ENCODE measurements at regions not wholly inside any gene's neighbourhood (a gene's known extent, or its start where the extent isn't known, plus 50 kb on each side); places are given as distances from the start of the nearest gene placed in this dataset.

DNA sequence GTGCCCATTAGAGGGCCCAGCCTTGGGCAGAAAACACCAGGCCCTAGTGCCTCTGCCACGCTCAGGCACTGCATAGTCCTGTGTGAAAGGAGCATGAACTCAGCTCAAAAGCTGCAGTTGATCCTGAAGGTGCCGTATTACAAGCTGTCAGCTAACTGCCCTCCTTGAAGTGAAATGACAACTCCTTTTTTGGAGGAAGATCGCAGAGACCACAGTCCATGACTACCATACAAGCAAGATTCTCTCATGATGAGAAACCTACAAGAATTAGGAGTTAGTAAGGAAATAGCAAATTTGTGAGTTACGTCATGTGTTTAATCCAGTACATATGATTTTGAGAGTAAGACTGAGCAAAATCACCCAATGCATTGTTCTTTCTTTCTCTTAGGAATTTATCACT, 513.9 kb upstream of the NR2F2 start:
- DNase-seq (ENCODE audit: low read depth in 2 of 2) = no peak

DNA sequence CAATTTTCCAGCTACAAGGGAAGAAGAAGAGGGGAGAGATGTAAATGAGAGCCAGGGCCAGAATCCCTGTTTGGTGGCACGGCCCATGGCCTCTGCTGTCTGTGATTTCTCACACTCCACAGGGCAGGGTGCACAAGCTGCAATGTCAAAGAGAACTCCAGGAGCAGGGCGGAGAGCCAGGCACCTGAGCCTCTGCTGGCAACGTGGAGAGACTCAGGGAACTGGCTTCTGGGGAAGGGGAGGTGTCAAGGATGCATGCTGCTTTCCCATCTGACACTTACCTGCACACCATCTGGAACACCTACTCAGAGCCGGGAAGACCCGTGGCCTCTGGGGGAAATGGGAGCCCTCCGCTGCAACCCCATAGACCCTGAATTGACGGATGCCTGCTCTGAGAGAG, 507.5 kb upstream of the NR2F2 start:
- no peak for DNase-seq (ENCODE audit: low read depth in 2 of 2)

DNA sequence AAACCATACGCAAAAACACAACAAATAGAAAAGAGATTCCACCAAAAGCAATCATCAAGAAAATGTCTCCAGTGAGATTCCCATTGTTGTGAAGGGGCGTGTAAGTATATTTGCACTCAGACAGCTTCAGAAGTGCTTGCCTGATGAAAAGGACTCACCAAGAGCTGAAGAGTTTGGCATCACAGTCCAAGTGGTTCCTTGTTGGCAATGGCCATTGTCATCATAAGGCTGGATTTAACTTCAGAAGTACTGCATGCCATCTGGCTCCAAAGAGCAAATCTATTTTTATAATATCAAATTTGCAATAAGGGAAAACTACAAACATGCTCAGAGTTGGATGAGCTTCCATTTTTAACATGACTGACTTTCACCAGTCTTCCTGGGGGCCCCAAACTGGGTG, 505.3 kb upstream of the NR2F2 start:
- no peak for DNase-seq (ENCODE audit: low read depth in 2 of 2)

DNA sequence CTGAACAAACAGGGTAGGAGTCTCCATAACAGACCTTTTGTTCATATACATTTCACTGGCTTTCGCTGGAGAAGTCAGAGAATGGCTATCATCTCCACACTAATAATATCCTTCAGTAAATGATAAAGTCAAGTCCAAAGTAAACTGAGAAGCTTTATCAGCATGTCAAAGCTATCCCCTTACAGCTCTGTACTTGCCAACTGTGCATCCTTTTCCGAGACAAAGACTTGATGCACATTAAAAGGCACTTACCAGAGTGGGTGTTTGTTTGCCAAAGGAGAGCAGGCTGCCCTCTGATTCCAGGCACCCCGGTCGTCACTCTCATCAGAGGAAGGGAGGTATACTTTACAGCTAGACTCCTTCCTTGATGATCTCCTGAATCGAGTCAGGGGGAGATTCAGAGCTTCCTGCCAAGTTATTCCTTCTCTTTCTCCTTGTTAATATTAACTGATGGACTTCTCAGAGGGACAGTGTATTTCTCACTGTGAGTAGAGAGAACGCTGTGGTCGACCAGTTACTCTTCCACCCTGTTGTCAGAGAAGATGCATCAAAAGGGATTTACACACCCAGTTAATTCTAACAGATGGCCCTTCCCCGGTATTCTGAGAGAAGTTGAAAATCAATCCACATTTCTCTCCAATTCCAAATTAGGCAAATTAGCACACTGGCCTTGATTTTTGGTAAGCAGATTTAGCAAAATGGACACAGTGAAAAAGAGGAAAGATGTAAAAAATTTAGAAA, 504.7 kb upstream of the NR2F2 start:
- DNase-seq (ENCODE audit: low read depth in 2 of 2) = no peak

DNA sequence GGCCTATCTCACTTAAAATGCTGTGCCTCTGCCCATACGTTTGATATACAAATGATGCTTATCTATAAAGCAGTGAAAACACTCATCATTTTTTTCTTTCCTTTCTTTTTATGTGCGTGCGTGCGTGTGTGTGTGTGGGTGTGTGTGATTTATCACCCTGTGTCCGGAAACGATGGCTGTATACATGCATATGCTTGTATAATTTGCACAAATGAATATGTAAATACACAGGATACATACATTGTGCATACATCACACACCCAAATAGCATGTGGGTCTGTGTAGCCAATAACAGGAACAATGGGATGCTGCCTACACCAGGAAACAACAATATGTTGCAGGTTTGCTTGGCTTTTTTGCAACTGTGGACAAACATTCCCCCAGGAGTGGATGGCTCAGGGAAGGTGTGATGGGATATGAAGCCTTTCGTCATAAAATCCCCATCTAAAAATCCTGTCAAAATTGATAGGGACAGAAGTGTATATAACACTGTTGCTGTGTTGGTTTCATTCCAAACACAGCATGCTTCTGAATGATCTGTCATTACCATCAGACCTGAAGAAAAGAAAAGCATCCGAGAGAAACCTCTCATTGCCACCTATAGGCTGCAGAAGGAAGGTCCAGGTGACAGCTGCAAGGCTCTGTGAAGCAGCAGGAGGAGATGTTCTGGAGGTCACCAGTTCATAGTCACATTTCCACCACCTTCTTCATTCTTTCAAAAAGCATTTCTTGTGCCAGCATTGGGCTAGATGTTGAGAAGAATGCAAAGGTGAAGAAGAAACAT, 503.9 kb upstream of the NR2F2 start:
- no peak for DNase-seq (ENCODE audit: low read depth in 2 of 2)

DNA sequence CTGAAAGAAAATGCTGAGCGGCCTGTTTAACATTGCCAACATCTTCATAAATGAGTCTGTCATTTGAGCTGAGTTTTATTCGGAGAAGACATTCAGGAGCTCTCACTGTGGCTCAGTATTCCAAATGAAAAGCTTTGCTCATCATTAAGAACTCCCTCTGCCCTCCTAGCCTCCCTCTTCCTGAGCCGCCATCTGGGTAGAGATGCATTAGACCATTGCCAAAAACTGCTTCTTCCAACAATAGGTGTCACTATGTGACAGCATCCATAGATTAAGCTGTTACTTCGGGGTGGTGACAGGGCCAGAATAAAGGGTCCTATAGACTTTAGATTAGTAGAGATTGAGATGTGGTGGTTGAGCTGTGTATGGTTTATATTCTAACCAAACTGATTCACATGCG, 501.4 kb upstream of the NR2F2 start:
- no peak for DNase-seq (ENCODE audit: low read depth in 2 of 2)

DNA sequence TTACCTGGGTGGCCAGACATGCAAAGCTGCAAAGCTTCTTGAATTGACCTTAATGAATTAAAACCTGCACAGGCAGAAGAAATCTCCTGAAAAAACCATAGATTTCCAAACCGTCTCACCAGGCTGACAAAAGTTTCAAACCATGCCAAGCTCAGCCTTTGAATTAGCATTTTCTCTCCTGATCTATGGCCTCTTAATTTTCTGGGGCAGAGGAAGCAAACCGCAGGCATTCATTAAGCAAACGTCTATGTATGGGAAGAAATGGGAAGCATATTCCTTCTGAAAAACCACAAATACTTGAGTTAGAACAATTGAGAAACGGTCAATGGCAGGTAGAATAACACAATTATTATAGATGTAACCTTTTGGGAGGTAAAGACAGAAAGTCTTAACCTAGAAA, 500.2 kb upstream of the NR2F2 start:
- DNase-seq (ENCODE audit: low read depth in 2 of 2) = no peak

DNA sequence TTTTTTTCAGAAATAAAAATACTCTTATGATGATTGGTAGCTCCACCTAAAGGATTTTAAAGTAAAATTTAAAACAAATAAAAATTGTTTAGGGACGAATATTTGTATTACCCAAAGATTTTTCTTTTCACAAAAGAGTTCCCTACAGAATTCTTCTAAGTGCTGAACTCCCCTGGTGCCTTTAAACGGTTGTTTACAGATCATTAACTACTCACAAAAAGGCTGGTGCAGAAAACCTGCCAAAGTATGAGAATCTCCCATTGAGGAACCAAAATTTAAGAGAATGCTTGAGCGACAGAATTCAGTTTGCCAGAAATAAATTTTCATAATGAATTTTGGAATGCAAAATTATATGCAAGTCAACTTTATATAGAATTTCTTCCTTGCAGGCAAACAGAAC, 497.8 kb upstream of the NR2F2 start:
- DNase-seq (ENCODE audit: low read depth in 2 of 2) = no peak

DNA sequence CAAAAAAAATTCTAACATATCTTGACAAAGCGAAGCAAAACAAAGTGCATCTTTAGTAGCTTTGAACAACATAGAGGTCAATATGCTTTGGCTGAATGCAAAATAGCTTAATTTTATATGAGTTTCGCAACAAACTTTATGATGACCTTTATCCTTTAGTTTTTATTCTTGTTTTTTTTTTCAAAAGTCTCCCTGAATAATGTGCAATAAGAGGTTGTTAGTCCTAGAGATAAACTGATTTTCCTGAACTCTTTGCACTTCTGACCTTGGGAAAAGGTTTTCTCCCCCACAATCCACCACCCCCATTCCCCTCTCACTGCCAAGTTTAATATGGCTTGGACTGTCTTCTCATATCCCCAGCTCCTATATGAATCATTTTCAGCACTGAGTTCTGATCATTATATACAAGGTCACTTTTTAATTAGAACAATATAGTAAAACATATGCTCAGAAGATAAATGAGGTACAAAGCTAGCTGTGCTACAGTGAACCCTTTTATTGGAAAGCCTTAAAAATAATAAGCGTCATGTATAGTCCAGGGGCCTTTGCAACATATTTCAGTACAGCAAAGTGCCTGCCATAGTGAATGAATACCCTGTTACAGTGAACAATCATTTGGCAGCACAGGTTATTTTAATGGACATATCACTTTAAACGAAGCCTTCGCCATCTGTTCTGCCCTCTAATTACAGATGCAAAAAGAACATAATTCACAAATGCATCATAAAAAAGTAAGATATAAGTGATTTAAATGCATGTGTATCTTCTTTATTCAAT, 496.3 kb upstream of the NR2F2 start:
- DNase-seq (ENCODE audit: low read depth in 2 of 2) = no peak

DNA sequence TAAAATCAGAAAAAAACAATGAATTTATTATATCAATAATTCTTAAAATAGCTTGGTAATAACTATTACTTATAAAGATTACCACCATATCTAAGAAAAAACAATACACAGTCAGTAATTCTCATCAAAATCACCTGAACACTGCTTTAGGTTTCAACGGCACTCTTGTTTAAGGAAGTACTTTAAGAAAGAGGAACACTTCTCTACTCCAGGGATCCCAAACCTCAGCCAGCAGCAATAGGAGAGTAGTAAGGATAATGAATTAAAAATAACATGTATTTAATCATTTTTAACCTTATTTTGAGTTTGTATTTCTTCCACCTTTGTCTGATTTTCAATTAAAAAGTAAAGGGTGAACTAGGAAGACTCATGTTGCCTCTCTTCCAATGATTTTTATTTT, 494.0 kb upstream of the NR2F2 start:
- no peak for DNase-seq (ENCODE audit: low read depth in 2 of 2)

DNA sequence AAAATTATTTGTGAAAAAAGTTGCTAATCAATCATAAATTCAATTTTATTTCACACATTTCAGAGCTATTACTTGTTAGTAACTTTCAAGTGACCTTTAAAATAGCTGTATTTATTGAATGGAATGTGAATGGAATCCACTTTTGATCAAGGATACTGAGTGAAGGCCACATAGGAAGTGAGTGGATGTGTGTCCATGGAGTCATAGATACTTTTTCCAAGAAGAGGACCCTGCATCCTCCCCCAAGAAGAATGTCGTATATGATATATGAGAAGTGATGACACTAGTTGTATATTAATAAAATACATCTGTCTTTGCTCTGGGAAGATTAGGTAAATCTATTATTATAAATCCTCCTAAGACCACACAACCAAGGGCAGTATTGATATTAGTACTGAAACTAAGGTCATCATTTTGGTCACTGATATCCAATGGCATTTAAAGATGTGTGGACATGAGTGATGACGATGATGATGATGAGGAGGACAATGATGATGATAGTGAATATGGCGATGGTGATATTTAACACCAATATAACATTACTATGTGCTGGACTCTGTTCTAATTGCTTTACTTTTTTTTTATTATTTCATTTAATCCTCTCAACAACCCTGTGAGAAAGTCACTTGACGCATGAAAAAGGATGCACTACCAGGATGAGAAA, 493.0 kb upstream of the NR2F2 start:
- no peak for DNase-seq (ENCODE audit: low read depth in 2 of 2)

DNA sequence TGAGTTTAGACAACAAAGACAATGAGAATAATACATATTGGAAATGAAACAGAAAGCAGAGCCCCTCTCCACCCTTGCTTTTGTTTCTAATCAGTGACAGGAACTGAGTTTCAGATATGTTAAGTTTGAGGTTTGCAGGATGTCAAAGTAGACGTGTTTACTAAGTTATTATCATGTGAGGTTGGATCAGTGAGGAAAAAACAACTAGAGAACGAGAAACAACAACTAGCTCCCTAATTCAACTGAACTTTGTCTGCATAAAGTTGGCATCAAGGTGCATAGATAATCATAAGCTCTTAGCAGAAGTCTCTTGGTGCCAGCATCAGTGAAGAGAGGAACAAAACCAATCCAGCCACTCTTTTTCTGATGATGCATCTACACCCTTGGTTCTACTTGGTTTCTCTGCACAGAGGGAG, 491.1 kb upstream of the NR2F2 start:
- no peak for DNase-seq (ENCODE audit: low read depth in 2 of 2)

DNA sequence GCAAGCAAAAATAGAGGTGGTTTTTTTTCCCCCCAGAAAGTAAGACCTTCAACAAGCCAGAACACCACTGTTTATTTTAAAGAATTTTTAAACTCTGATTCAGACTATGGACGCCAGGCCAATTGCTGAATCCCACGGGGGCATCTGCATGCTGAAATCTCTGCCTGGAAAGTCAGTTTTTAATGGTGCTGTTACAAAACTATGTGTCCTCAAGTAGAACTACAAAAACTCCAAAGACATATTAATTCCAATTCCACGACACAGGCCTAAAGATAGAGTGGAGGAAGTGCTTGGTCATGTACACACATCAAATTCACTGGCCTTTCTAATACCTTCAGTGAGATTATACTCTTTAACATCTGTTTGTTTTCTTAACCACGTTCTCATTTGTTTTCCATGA, 490.5 kb upstream of the NR2F2 start:
- DNase-seq (ENCODE audit: low read depth in 2 of 2) = no peak

DNA sequence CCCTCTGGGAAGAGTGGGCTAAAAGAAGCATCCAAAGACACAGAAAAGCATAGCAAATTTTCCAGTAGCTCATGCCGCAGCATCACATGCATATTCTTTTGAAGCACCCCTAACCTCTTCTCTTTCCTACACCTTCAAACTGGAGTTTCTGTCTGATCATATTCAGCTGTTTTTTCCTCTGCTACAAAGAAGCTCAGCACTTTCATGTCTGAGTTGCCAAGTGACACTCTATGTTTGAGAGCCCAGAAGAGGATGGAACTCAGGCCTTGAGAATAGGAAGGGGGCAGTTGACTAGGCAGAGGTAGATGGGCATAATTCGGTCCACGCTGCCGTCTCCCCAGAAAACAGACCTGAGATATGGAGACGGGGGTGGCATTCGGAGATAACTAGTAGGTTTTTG, 489.6 kb upstream of the NR2F2 start:
- no peak for DNase-seq (ENCODE audit: low read depth in 2 of 2)

DNA sequence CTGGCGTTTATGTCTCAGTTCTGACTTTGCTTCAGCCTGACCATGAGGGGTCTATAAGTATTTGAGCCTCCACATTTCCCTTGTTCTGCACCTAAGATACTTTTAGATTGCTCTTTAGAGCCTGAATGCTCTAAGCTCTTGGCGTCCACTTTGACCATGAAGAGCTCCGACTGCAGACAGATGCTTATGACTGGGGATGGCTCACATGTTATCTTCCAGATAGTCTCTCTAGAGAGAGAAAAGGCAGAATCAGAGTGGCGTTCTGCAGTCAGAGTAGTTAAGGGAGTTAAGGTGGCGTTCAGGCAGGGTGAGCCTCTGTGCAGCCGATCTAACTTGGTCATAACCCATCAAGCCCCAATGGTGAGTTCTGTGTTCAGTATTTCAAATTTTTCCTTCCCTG, 487.9 kb upstream of the NR2F2 start:
- DNase-seq (ENCODE audit: low read depth in 2 of 2) = no peak

DNA sequence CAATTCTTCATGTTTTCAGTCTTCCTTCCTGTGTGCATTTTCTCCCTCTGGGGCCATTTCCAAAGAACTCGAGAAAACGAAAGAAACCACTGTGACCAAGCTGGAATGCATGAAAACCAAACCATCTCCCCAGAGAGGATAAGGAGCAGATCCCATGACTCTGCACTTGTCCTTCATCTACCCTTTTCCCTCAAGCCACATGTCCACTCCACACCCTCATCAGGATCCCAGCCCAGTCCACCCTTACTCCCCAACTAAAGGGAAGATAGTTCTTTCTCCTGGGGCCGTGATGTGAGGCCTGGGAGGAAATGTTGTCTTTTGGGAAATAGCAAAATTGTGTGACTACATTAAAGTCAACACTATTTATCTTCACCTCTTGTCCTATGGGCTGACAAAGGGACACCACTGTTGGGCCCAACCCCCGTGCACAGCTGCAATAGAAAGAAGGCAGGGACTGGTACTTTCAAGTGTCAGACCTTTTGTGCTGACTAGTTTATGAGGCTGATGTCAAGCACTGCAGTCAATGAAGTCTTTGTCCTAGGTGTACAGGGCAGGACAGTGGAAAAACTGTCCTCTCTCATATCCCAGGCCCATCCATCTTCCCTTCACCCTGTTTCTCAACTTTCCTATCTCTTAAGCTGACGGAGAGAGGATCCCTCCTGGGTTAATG, 487.1 kb upstream of the NR2F2 start:
- no peak for DNase-seq (ENCODE audit: low read depth in 2 of 2)

DNA sequence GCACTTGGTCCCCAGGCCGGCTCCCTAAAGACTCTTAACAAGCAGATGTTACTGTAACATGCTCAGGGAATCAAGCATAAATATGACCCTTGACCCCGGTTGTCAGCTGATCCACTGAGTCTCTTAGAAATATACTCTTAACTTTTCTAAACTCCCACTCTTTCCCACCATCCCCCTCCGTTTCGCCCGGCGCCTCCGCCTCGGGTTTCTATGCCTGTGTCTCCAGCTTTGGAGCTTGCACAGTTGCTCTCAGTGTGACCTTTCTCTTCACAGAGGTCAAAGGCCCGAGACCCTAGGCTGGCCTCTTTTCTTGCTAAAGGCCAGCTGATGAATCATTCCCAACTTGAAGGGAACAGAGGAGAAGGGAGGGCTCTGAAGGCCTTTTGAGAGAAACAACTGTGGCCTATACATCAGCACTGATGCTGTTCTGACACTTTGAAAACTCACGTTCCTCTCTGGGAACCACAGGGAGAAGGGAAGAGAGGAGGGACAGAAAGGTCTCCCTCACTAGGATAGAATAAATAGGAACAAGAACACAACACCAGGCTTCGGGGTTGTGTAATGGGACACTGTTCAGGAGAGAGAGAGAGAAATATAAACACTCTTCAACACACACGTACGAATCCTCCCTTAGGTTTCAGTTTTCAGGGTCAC, 484.5 kb upstream of the NR2F2 start:
- DNase-seq (ENCODE audit: low read depth in 2 of 2) = no peak

DNA sequence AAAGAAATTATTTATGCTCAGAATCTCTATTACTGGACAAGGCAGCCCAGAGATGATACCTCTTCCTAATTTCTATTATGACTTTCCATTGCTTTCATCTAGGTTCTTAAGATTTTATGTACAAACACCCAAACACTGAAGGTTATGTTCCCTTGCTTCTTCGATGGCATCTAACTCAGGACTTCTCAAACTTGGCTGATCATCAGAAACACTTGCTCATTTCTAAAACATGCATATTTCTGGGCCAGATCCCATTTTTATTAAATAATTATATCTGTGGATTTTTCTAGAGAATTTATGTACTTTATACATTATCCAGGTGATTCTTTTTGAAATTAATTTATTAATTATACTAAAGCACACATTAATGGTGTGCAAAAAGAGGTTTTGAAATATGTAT, 482.4 kb upstream of the NR2F2 start:
- DNase-seq (ENCODE audit: low read depth in 2 of 2) = no peak

DNA sequence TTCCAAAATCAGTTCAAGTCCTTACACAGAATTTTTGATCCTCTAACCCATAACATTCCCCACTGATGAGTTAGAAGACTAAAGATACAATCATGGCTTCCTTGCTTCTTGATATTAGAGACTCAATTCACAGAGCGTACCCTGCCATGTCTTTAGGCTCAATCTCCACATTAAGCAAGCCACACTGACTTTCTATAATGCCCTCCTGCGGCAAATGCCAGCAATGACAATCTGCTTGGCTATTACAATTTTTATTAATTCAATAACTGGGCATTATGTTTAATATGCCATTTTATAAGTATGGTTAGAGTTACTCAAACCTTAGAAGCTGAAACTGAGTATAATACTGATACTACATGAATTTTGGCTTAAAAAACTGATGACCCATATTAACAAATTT, 479.7 kb upstream of the NR2F2 start:
- DNase-seq (ENCODE audit: low read depth in 2 of 2) = no peak

DNA sequence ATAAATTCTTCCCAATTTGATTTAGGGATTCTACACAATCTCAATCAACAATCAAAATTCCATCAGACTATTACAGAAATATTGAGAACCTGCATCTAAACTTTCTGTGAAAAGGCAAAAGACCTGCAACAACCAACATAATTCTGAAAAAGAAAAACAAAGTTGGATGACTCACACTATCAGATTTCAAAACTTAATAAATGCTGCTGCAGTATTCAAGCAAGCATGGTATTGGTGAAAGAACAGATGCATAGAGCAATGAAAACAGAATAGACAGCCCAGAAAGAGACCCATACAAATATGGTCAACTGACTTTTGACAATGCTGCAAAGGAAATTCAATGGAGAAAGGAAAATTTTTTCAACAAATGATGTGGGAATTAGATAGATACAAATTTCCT, 477.1 kb upstream of the NR2F2 start:
- no peak for DNase-seq (ENCODE audit: low read depth in 2 of 2)

DNA sequence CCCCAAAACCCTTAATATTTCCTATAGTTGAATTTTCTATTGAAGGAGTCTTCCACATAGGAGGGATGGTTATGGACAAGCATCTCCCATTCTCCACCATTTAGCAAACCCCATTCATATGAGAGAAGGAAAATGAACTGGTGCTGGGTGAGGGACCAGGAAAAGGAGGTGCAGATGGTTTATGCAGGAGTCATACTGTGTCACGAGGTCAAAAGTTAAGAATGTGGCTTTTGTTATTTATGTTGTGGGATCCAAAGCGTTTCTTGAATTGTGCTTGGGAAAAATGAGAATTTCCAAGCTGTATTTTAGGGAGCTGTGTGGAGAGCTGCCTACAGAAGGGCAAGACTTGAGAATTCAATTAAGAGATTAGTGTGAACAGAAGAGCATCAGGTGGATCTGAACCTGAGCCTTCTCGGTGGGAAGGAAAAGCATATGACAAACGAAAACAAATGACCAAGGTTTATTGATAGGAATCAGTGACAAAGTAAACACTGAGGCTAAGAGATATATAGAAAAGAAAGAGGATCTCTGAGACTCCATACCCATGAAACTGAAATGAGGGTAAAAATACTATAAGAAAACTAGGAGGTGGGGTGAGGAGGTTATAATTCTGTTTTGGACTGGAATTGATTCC, 473.3 kb upstream of the NR2F2 start:
- no peak for DNase-seq (ENCODE audit: low read depth in 2 of 2)
